ENCODE measurements at regions not wholly inside any gene's neighbourhood (a gene's known extent, or its start where the extent isn't known, plus 50 kb on each side); places are given as distances from the start of the nearest gene placed in this dataset.

DNA sequence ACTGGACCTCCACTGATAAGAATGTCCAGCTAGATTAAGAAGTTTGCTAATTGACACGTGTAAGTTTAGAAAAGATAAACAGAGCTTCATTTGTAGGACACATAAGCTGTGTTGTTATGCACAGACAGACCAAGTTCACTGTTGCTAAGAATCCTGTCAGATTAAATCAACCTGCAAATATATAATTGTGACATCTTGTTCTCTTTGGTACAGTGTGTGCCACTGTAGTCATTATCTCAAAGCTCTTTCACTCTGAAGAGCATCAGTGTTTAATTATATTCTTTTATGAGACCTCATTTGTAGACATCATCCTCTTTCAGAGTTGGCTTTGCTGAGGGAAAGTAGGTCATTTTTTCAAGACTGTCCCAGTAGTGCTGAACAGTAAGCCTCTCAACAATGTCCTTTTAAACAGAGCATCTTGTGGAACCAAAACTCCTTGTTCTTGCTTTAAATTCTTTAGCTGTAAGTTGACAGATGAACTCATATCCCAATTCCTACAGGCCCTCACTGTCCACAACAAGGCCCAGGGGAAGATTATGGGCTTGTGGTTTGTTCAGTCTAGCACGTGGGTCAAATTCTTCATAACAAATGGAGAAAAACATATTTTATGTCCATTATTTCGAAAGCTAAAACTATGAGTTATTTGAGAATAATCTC lies 252.4 kb downstream of the HDGFL1 start:
- no peak for FAIRE-seq

- no peak for FAIRE-seq
Measured at GRCh38 chr6:22825210-22825609, 255.8 kb downstream of the HDGFL1 start.

- no peak for FAIRE-seq
Measured at GRCh38 chr6:22826961-22827360, 257.6 kb downstream of the HDGFL1 start.

DNA sequence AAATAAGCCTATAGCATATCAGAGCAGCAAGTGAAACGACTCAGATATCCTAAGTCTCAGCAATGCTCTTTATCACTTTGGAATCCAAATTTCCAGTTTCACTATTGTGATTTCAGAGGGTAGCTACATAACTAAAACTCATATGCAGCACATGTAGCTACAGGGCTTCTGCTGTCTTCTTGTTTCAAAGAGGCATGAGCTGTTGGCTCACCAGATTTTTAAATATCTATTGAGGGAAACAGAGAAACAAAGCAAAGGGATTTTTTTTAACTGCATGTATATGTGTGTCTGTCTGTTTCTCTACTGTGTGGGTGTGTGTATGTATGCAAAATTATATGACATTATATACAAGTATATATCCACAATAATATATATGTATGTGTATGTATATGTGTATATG lies 258.4 kb downstream of the HDGFL1 start:
- no peak for FAIRE-seq

DNA sequence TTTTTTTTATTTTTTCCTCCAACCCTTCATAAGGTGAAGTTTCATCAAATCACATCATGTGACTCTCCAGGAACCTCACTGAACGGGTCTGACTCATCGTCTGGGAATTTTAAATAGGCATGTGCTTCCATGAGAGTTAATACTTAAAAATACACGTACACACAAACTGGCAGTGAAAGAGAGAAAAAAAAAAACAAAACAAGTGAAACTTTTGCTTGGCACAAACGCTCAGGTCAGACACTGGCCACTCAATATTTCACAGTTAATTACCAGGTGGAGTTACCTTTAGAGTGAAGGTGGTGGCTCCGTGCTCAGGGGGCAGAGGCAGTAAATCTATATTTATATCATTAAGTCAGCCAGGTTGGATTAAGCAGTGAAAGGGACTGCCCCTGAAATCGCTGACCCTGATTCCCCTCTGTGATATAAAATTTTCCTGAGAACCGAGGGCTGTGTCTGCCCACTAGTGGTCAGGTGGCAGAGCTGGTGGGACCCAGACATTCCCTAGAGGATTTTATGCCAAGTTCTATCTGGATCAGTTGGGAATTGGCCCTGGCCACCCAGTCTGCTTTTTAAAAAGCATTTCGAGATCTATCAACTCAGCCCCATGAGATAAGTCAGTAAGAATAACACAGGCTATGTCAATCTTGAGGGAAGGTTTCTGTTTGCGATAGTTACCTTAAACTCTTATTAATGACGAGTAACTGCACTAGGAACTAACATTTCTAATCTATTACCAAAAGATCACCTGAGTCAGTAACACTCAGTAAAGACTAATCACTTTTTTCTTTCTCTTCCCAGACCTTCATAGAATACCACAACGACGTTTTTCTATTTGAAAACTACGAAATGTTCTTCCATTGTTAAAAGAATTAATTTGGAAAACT lies 259.1 kb downstream of the HDGFL1 start:
- no peak for FAIRE-seq

DNA sequence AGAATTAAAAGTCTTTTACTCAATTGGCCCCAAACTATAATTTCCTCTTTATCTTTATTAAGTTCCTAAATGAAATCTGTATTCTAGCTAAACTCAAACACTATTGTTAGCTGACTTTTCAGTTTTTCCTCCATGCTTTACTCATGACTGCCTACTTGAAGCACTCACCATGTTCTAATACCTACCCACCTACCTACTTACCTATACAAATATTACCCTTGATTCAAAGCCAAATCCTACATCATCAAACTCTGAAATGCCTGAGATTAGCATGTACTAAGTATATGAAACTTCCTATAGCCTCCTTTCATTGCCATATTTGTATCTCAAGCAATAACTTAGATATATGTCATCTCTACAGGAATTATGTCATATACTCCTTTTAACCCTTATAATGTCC lies 259.7 kb downstream of the HDGFL1 start:
- FAIRE-seq, result no peak

GRCh38 chr6:22830463-22830862 lies 261.1 kb downstream of the HDGFL1 start:
- FAIRE-seq, result no peak

DNA sequence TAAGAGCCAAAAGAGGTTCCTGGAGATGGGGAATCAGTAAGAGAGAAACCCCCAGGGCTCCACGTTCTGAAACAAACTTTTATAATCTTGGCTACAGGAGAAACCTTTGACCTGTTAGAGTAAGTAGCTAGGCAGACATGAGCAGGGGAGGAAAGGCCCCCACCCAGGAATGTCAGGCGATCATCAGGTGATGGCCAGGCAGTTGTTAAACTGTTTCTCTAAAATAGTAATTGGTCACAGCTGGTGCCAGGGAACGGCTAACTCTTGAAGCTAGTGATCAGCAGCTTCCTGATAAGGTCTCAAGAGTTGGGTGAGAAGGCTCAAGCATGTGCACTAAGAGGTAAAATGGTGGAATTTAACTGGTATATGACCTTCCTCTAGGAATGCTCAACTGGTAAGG lies 263.8 kb downstream of the HDGFL1 start:
- no peak for FAIRE-seq

- FAIRE-seq, result no peak
Measured at GRCh38 chr6:22838345-22838744, 269.0 kb downstream of the HDGFL1 start.

DNA sequence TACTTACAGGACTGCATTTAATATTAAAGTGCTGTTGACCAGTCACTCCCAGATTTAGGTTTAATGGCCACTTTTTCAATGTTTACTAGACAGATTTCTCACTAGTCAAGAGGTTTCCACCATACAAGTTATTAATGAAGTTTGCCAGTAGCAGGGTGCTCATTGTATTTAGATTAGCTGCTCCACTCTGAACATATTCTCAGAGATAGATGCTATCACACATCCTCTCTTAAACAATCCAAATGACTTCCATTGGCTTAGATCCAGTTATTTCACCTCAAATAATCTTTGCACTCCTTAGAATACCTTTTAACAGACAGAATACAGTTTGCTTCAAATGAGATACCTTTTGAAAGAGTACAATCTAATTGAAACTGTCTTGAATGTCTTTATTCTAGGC lies 276.1 kb downstream of the HDGFL1 start:
- FAIRE-seq, result no peak

DNA sequence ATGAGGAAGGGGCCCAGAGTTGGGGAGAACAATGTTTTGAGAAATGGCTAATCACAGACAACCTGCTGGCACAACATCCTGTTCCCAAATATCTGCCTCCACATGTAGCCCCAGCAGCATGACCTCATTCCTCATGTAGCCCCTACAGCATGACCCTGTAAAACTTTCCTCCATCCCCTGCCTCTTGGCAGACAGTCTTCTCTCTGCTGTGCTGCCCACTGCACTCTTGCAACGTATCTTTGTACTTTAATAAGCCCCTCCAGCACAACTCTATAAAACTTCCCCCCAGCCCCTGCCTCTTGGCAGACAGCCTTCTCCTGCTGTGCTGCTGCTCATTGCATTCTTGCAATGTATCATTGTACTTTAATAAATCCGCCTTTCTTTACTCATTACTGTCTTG lies 278.8 kb downstream of the HDGFL1 start:
- FAIRE-seq, result no peak

GRCh38 chr6:22849921-22850320 lies 280.6 kb downstream of the HDGFL1 start:
- FAIRE-seq, result no peak

GRCh38 chr6:22852101-22852500 lies 282.7 kb downstream of the HDGFL1 start:
- no peak for FAIRE-seq

DNA sequence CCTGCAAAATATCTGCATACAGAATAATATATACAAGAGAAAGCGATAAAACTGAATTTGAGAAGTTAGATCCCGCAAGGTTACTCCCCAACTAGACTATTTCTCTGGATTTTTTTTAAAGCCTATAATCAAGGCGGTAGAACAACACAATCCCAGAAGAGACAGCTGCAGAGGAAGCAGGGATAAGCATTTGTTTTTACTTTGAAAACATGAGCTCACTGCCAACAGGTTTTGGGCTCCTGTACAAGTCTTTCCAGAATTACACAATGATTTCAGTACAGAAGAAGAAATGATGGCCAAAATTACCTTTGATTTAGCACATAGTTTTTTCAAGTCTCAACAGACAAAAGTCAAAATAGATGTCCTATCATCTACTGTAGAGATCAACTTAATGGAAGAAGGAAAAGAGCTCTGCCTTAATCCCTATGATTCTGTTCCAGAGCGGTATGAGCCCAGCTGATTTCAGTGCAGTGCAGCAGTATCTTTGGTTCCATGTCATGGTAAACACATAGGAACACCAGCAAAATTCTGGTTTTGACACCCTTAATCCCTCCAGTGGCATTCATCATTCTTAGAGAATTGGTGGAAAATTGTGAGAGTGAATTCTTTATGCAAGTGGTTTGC lies 304.3 kb downstream of the HDGFL1 start:
- no peak for FAIRE-seq

GRCh38 chr6:22875845-22876244 lies 306.5 kb downstream of the HDGFL1 start:
- FAIRE-seq, result no peak

DNA sequence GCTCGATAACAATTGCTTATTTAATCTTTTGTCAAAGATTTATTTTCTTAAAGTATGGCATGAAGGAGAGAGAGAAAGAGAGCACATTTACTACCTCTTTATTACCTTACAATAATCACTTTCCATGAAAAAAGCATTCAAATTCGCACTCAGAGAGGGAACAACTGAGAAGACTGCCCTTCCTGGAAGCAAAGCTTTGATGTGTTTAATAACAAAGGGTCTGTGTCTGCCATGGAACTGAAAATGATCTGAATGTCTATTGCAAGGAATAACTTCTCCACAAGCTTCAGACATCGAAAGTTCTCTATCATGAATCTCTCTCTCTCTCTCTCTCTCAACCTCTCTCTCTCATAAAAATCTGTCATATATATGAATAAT lies 308.9 kb downstream of the HDGFL1 start:
- FAIRE-seq, result no peak

DNA sequence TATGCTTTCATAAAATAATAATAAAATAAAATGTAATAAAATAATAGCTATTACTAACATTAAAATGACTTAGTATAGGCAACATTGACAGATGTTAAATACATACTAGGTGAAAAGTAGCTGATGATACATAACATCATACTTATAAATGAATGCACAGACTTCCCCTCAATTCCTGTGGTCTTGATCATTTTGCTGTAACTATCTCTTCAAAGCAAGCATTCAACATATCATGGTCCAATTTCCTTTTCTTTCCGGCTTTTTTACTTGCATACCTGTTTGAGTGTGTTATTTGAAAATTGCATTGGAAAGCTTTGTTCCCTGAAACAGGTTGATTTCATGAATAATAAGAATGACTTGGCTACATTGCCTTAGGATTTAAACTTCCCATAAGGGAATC lies 309.3 kb downstream of the HDGFL1 start:
- no peak for FAIRE-seq

DNA sequence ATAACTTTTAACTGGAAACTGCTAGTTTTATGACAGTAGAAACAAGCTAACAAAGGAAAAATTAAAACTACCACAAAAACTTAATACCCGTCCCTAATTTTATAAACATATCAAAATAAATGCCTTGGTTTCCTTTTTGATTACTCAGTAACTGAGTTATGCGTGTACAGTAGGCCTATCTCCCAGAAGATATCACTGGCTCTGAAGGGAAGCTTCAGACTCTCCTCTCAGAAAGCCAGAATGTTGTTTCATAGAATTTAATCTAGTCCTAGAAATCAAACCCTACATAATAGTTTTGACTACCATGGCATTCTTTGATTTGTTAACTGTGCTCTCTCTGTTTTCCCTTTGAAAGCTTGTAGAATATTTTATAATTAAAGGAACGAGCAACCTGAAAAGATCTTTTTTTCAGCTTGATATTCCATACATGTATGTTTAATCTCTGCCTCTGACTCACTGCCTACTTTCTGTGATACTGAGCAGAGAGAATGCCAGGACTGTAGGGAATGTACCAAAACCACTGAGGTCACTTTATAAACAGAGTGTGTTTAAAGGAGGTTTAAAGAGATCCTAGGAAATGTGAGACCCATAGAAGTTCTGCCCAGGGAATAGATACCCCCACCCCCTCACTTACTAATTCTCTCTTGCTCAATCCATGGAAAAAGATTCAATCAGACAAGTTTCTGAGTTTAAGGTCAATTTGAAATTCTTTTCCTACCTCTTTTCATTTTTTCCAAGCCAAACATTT lies 311.5 kb downstream of the HDGFL1 start:
- no peak for FAIRE-seq

- no peak for FAIRE-seq
Measured at GRCh38 chr6:22882581-22882980, 313.2 kb downstream of the HDGFL1 start.

- no peak for FAIRE-seq
Measured at GRCh38 chr6:22883061-22883717, 313.8 kb downstream of the HDGFL1 start.

- FAIRE-seq, result no peak
Measured at GRCh38 chr6:22884456-22884855, 315.1 kb downstream of the HDGFL1 start.

DNA sequence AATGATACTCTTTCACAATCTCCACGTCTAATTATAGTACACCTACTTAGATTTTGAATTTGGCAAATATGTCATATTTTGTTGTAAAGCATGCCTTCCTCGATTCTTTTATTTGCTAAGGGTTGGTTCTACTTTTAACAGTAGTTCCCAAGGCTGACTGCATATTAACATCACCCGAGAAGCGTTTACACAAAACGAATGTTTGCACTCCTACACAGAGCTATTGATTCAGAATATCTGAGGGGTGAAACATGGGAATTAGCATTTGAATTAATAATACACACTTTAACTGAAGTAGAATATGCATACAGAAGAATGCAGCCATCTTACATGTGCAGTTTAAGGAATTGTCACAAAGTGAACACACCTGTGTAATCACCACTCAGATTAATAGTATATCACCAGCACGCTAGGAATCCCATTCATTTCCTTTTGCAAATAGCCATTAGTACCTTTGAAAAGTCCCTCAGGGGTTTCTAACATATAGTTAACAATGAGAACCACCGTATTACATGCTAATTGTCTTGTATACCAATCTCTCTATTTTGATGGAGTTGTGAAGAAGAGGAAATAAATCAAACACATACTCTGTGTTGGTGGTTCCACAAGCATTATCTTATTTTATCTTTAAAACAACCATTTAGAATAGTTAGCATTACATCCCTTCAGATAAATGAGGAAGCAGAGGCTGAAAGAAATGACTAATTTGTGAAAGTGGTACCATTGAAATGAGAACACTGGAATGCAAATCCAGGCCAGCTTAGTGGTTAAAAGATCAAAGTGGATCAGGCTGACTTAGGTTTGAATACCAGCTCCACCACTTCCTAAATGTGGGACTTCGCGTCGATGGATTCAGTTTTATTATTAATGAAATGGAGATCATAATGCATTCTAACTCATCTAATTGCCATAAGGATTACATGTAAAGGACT lies 317.6 kb downstream of the HDGFL1 start:
- FAIRE-seq, result no peak

All from G401.6 (cell line).